Uterus (tissue), 2 donors: ENCODE measurements at regions not wholly inside any gene's neighbourhood (a gene's known extent, or its start where the extent isn't known, plus 50 kb on each side); places are given as distances from the start of the nearest gene placed in this dataset.

Source experiments
- CTCF ChIP-seq, 4 experiments: fragments of 200-600 bp in 2 of 4; fragments of 450-650 bp in 2 of 4; sonication (generic) in 2 of 4; IDR thresholded peaks; one replicate each; pipeline ENCODE4 v1.5.1; 2016 to 2019; ENCODE audit warnings: antibody characterized with exemption in 4 of 4, mild to moderate bottlenecking in 2 of 4, moderate library complexity in 1 of 4
- POLR2A ChIP-seq, 2 donors: fragments of 450-650 bp; IDR thresholded peaks; one replicate each; pipeline ENCODE4 v1.6.1; 2016; ENCODE audit warnings: antibody characterized with exemption in 2 of 2, mild to moderate bottlenecking in 1 of 2, moderate library complexity in 1 of 2

- no peak for TF ChIP-seq CTCF (IDR thresholded peaks at IDR 0.05)
- TF ChIP-seq POLR2A (IDR thresholded peaks at IDR 0.05), result no peak
Observed at GRCh38 chr14:87732562-87732961, 260.4 kb downstream of the GALC start.
